ENCODE measurements at regions not wholly inside any gene's neighbourhood (a gene's known extent, or its start where the extent isn't known, plus 50 kb on each side); places are given as distances from the start of the nearest gene placed in this dataset.
"Not testable (repeated sequence)": the region's sequence is repeated elsewhere in the genome, so short reads cannot be mapped to it uniquely, and the experiment has no call there.

DNA sequence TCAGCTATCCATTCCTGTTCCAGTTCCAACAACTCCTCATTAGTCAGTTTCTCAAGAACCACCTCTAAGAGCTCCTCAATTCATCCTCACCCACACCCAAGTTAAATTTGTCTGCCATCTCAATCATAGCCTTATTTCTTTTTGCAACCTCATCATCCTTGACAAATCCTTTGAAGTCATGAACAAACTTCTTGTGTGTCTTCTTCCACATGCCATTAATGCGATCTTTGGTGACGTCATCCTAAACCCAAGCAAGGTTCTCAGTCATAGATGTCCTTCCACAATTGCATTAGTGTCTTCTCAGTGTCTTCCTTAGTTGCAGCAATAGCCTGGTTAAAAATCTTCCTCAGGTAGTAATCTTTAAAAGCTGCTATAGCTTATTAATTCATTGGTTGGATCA lies 71.2 kb upstream of the FSIP2 start:
- DNase-seq = no peak

DNA sequence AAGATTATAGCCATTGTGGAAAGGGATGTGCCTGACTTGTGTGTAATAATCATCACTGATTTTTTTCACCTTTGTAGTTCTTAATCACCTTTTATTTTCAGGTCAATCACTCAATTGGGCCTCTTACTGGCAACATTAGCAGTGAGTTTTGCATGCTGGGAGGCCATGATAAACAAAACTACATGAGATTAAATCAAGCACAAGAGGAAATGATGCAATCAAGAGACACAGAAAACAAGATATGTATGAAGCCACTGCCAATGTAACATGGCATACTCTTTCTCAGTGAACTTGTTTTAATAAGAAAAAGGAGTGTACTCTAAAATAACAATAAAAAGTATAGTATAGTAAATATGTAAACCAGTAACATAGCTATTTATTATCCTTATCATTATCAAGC lies 69.9 kb upstream of the FSIP2 start:
- DNase-seq = no peak

DNA sequence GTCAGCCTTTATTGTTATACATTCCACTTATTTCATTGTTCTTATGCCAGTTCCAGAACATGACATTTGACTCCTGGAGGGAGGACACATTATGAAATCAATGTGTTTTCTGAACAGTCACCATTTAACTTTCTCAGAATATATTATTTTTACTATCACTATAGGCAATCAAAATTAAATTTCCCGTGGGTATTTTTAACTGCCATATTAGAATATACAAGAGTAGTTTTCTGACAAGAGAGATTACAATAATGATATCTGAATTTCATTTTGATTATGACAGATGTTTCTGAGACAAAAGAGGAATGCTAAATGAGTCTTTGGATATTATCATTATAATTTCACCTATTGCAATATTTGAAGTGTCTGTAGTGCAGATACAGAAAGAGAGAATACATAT lies 64.4 kb upstream of the FSIP2 start:
- DNase-seq = no peak

DNA sequence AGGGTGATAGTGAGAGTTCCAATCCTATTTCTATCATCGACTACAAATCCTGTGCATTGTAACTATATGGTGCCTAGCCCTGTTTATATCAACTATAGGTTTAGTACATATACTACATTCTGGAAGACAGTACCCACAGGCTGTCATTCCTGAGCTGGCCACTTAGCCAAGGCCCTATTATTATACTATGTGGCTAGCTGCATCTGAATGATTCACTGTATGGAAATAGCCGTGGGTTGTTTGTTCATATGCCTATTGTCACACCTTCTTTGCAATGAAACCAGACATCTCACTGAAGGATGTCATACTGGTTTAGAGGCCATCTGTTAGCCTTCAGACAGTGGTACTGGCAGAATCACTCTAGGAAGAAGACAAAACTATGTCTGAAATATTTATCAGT lies 62.3 kb upstream of the FSIP2 start:
- DNase-seq = no peak

DNA sequence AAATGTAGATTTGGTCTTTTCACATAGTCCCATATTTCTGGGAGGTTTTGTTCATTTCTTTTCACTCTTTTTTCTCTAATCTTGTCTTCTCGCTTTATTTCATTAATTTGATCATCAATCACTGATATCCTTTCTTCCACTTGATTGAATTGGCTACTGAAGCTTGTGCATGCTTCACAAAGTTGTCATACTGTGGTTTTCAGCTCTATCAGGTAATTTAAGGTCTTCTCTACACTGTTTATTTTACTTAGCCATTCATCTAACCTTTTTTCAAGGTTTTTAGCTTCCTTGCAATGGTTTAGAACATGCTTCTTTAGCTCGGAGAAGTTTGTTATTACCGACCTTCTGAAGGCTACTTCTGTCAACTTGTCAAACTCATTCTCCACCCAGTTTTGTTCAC lies 51.6 kb upstream of the FSIP2 start:
- not testable (repeated sequence) for DNase-seq

DNA sequence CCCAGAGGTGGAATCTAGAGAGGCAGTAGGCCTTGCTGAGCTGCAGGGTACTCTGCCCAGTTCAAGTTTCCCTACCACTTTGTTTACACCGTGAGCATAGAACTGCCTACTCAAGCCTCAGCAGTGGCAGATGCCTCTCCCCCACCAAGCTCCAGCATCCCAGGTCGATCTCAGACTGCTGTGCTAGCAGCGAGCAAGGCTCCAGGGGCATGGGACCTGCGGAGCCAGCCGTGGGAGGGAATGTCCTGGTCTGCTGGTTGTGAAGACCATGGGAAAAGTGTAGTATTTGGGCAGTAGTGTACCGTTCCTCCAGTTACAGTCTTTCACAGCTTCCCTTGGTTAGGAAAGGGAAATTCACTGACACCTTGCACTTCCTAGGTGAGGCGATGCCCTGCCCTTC lies 50.6 kb upstream of the FSIP2 start:
- DNase-seq = no peak
